WTC11 (cell line): ENCODE measurements at regions not wholly inside any gene's neighbourhood (a gene's known extent, or its start where the extent isn't known, plus 50 kb on each side); places are given as distances from the start of the nearest gene placed in this dataset.

Experiments
- ATAC-seq: fragments of 200-7000 bp; cut with Tn5 transposase; 2 replicates; pipeline ENCODE4 v1.10.0; 2021; ENCODE audit warnings: mild to moderate bottlenecking, moderate library complexity
- CTCF ChIA-PET: fragments of 300-600 bp; sonication (Branson Sonifier 250); formaldehyde crosslinking; loops from one replicate; lab custom pipeline; 2021; ENCODE audit warnings: antibody characterized with exemption; lab: Charles Lee
- POLR2A ChIA-PET: fragments of 350-600 bp; sonication (Branson Sonifier 250); formaldehyde crosslinking; loops from one replicate; lab custom pipeline; 2021; ENCODE audit warnings: antibody characterized with exemption; lab: Charles Lee
- DNase-seq: peaks from one replicate; pipeline ENCODE4 v3.0.0; 2021; ENCODE audit warnings: low spot score
- H3K27ac Mint-ChIP-seq: 2 replicates; pipeline ENCODE4 v1.8.0; 2021; ENCODE audit warnings: mixed read lengths
- H3K27me3 Mint-ChIP-seq: 2 replicates; pipeline ENCODE4 v1.8.0; 2021; ENCODE audit warnings: low read depth, mild to moderate bottlenecking, moderate library complexity, mixed read lengths
- H3K36me3 Mint-ChIP-seq: 2 replicates; pipeline ENCODE4 v1.8.0; 2021; ENCODE audit warnings: mixed read lengths
- H3K4me1 Mint-ChIP-seq: 2 replicates; pipeline ENCODE4 v1.8.0; 2022; ENCODE audit warnings: mixed read lengths
- H3K4me3 Mint-ChIP-seq: 2 replicates; pipeline ENCODE4 v1.8.0; 2021; ENCODE audit warnings: mild to moderate bottlenecking, moderate library complexity, mixed read lengths
- H3K9me3 Mint-ChIP-seq: 2 replicates; pipeline ENCODE4 v1.8.0; 2021; ENCODE audit warnings: mixed read lengths
- CBFB ChIP-seq: sonication (generic); formaldehyde crosslinking; IDR thresholded peaks from 2 replicates; pipeline ENCODE4 v1.8.1; 2022; ENCODE audit warnings: mild to moderate bottlenecking, low read depth, missing genetic modification reagents
- CREB1 ChIP-seq: sonication (generic); formaldehyde crosslinking; IDR thresholded peaks from 2 replicates; pipeline ENCODE4 v1.8.0; 2023; ENCODE audit warnings: mild to moderate bottlenecking, missing genetic modification reagents
- ETV6 ChIP-seq: sonication (generic); formaldehyde crosslinking; IDR thresholded peaks from 2 replicates; pipeline ENCODE4 v1.8.1; 2022; ENCODE audit warnings: mild to moderate bottlenecking, missing genetic modification reagents
- FOXJ3 ChIP-seq: sonication (generic); formaldehyde crosslinking; IDR thresholded peaks from 2 replicates; pipeline ENCODE4 v1.9.0; 2021; ENCODE audit warnings: missing genetic modification reagents, mild to moderate bottlenecking, borderline replicate concordance
- GRHL2 ChIP-seq: fragments of 250-450 bp; sonication (Bioruptor Pico); IDR thresholded peaks from 2 replicates; pipeline ENCODE4 v1.8.0; 2022; ENCODE audit warnings: mild to moderate bottlenecking, moderate library complexity; ENCODE audit not compliant: insufficient replicate concordance, severe bottlenecking
- GTF2I ChIP-seq: fragments of 250-450 bp; sonication (Bioruptor Pico); conservative IDR thresholded peaks from 2 replicates; pipeline ENCODE4 v1.4.0; 2021; ENCODE audit warnings: mild to moderate bottlenecking
- HMGA2 ChIP-seq: fragments of 250-450 bp; sonication (Bioruptor Pico); IDR thresholded peaks from 2 replicates; pipeline ENCODE4 v1.4.0; 2021; ENCODE audit warnings: mild to moderate bottlenecking, moderate library complexity
- JUN ChIP-seq: sonication (generic); formaldehyde crosslinking; IDR thresholded peaks from 2 replicates; pipeline ENCODE4 v1.8.0; 2023; ENCODE audit warnings: mild to moderate bottlenecking, missing genetic modification reagents
- MXD4 ChIP-seq: fragments of 250-450 bp; sonication (Bioruptor Pico); IDR thresholded peaks from 2 replicates; pipeline ENCODE4 v1.8.0; 2021; ENCODE audit warnings: mild to moderate bottlenecking, moderate library complexity, borderline replicate concordance
- NR1H2 ChIP-seq: sonication (generic); formaldehyde crosslinking; IDR thresholded peaks from 2 replicates; pipeline ENCODE4 v1.9.0; 2021; ENCODE audit warnings: mild to moderate bottlenecking, moderate library complexity, missing genetic modification reagents
- NR2C2 ChIP-seq: sonication (generic); formaldehyde crosslinking; IDR thresholded peaks from 2 replicates; pipeline ENCODE4 v1.8.0; 2022; ENCODE audit warnings: mild to moderate bottlenecking, missing genetic modification reagents
- SMAD3 ChIP-seq: sonication (generic); formaldehyde crosslinking; IDR thresholded peaks from 2 replicates; pipeline ENCODE4 v1.8.0; 2022; ENCODE audit warnings: missing genetic modification reagents, mild to moderate bottlenecking, borderline replicate concordance
- SOX15 ChIP-seq: fragments of 250-450 bp; sonication (Bioruptor Pico); IDR thresholded peaks from 2 replicates; pipeline ENCODE4 v1.9.0; 2021; ENCODE audit warnings: mild to moderate bottlenecking
- TEAD4 ChIP-seq: sonication (generic); formaldehyde crosslinking; IDR thresholded peaks from 2 replicates; pipeline ENCODE4 v1.8.0; 2022; ENCODE audit warnings: mild to moderate bottlenecking, missing genetic modification reagents
- ZNF138 ChIP-seq: sonication (generic); formaldehyde crosslinking; conservative IDR thresholded peaks from 2 replicates; pipeline ENCODE4 v1.8.1; 2022; ENCODE audit warnings: mild to moderate bottlenecking, moderate library complexity, missing genetic modification reagents
- ZNF423 ChIP-seq: fragments of 250-450 bp; sonication (Bioruptor Pico); IDR thresholded peaks from 2 replicates; pipeline ENCODE4 v2.1.2; 2022; ENCODE audit warnings: mild to moderate bottlenecking, moderate library complexity
- TF ChIP-seq, protein P1 (sequence below): fragments of 250-450 bp; sonication (Bioruptor Pico); IDR thresholded peaks from 2 replicates; pipeline ENCODE4 v1.8.0; 2021; ENCODE audit warnings: mild to moderate bottlenecking
- TF ChIP-seq, protein P2 (sequence below): fragments of 250-450 bp; sonication (Bioruptor Pico); IDR thresholded peaks from 2 replicates; pipeline ENCODE4 v1.9.0; 2021; ENCODE audit warnings: mild to moderate bottlenecking
- TF ChIP-seq, protein P3 (sequence below): sonication (generic); formaldehyde crosslinking; IDR thresholded peaks from 2 replicates; pipeline ENCODE4 v1.8.1; 2022; ENCODE audit warnings: low read depth, mild to moderate bottlenecking, moderate library complexity, missing genetic modification reagents, borderline replicate concordance
- TF ChIP-seq, protein P4 (sequence below): sonication (generic); formaldehyde crosslinking; IDR thresholded peaks from 2 replicates; pipeline ENCODE4 v1.8.1; 2022; ENCODE audit warnings: mild to moderate bottlenecking, moderate library complexity, missing genetic modification reagents
- TF ChIP-seq, protein P5 (sequence below): sonication (generic); formaldehyde crosslinking; IDR thresholded peaks from 2 replicates; pipeline ENCODE4 v1.8.0; 2023; ENCODE audit warnings: missing genetic modification reagents
- TF ChIP-seq, protein P6 (sequence below): fragments of 250-450 bp; sonication (Bioruptor Pico); IDR thresholded peaks from 2 replicates; pipeline ENCODE4 v1.9.0; 2021; ENCODE audit warnings: mild to moderate bottlenecking
- TF ChIP-seq, protein P7 (sequence below): sonication (generic); formaldehyde crosslinking; IDR thresholded peaks from 2 replicates; pipeline ENCODE4 v1.8.1; 2023; ENCODE audit warnings: mild to moderate bottlenecking, missing genetic modification reagents, moderate library complexity

DNA sequence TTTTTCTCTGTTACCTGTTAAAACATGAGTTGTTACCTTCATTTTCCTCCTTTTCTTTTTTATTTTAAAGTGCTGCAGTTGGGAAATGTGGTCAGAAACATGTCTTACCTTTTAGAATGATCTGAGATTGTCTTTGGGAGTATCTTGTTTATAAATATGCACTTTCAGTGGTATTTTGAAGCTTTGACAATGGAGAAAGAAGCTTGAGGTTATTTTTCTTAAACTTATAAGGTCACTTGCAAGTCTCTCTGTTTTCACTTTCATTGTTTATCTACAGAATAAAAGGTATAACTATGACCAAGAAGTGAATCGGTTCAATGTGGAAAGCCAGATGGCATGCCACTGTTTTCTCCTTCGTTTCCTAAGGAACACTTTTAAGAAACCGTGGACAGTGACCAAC, 167.5 kb upstream of the SLC7A11 start:
- DNase-seq, result no peak
- H3K4me3 Mint-ChIP-seq, result no peak overlapping the region
- no peaks in the 10 kb centered on the region for H3K27me3 Mint-ChIP-seq
- POLR2A ChIA-PET, result no interaction called here
- CTCF ChIA-PET, result no interaction called here
- TF ChIP-seq ZNF423 (CRISPR knock-in tag) (no peak), SOX15 (CRISPR knock-in tag) (no peak), NR1H2 (no peak), ETV6 (CRISPR knock-in tag) (no peak)
- 0 out of 2 replicates have a peak, but pooled peaks cover 3% of the 10 kb centered on the region for H3K9me3 Mint-ChIP-seq
- no peaks in the 10 kb centered on the region for H3K36me3 Mint-ChIP-seq
- peaks cover 14% of the 10 kb centered on the region for H3K4me1 Mint-ChIP-seq
- no peak overlapping the region for H3K27ac Mint-ChIP-seq
- ATAC-seq, result no peak

DNA sequence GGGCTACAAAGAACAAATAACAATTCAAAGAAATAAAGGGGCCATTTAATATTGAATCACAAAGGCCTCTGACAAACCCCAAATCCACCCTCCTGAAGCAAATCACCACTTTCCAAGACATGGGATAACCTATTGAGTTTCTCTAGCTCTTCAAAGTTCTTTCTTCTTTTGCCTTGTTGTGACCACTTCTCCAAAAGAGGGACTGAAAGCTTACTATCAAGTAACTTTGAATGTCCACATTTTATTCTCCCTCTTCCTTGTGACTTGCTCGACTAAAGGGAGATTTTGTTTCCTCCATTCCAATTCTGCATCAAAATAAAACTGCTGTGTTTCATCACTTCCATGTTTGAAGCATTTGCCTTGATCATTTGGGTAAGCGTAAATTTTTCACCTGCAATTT, 166.6 kb upstream of the SLC7A11 start:
- TF ChIP-seq TEAD4 (CRISPR knock-in tag) (no peak), ZNF138 (CRISPR knock-in tag) (no peak), FOXJ3 (CRISPR knock-in tag) (no peak)
- TF ChIP-seq, all 79 proteins: peak for 0
- ATAC-seq (no peak), DNase-seq (no peak)
- H3K27ac Mint-ChIP-seq, result no peak overlapping the region; the same call in 1 of the 2 replicates
- ChIA-PET POLR2A (no interaction called here), CTCF (no interaction called here)
- no peaks in the 10 kb centered on the region for H3K36me3 Mint-ChIP-seq
- H3K4me1 Mint-ChIP-seq, result peaks cover 14% of the 10 kb centered on the region
- H3K27me3 Mint-ChIP-seq, result no peaks in the 10 kb centered on the region
- 0 out of 2 replicates have a peak, but pooled peaks cover 3% of the 10 kb centered on the region for H3K9me3 Mint-ChIP-seq
- no peak overlapping the region for H3K4me3 Mint-ChIP-seq

DNA sequence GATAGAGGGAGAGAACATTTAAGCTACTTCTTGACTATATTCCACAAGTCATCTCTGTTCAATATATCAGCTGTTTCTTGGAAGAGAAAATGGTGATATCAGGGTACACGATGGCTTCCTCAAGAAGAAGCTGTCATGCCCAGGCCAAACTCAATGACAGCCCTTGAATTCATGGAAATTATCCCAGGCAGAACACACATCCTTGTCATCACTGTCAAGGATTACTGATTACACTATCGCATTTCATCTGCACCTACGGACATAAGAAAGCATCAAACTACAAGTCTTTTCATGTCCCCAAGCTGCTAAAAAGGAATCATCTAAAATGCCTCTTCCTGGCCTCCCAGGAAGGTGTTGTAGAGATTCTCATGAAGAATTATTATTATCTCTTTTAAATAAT, 165.2 kb upstream of the SLC7A11 start:
- no peak overlapping the region for H3K27ac Mint-ChIP-seq
- ChIA-PET CTCF (no interaction called here), POLR2A (no interaction called here)

DNA sequence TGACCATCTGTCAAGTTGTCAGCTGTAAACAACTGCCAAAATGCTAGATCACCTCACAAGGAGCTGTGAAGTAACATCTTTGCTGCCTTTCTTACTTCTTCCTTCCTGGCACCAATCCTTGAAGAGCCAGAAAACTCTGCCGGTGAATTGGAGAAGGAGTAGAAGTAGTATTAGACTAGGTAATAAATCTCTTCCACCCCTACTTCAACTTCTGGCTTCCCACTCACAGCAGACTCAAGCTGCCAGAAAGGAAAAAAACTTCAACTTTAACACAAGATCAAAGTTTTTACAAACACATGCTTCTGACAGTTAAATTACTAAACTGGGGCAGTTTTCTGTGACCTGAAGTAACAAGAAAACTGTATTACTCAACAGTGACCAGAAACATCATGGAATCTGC, 164.7 kb upstream of the SLC7A11 start:
- Mint-ChIP-seq H3K27ac (no peak overlapping the region), H3K36me3 (0 out of 2 replicates have a peak, but pooled peaks cover 2% of the 10 kb centered on the region), H3K9me3 (peaks cover 5% of the 10 kb centered on the region), H3K4me1 (peaks cover 14% of the 10 kb centered on the region), H3K27me3 (no peaks in the 10 kb centered on the region), H3K4me3 (no peak overlapping the region)
- ChIA-PET CTCF (no interaction called here), POLR2A (no interaction called here)
- DNase-seq, result no peak
- no peak for ATAC-seq
- TF ChIP-seq, protein P1, sequence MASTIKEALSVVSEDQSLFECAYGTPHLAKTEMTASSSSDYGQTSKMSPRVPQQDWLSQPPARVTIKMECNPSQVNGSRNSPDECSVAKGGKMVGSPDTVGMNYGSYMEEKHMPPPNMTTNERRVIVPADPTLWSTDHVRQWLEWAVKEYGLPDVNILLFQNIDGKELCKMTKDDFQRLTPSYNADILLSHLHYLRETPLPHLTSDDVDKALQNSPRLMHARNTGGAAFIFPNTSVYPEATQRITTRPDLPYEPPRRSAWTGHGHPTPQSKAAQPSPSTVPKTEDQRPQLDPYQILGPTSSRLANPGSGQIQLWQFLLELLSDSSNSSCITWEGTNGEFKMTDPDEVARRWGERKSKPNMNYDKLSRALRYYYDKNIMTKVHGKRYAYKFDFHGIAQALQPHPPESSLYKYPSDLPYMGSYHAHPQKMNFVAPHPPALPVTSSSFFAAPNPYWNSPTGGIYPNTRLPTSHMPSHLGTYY (CRISPR knock-in tag), result no peak
- TF ChIP-seq CREB1 (CRISPR knock-in tag) (no peak), GRHL2 (CRISPR knock-in tag) (no peak), HMGA2 (CRISPR knock-in tag) (no peak), FOXJ3 (CRISPR knock-in tag) (no peak)
- TF ChIP-seq, protein P2, sequence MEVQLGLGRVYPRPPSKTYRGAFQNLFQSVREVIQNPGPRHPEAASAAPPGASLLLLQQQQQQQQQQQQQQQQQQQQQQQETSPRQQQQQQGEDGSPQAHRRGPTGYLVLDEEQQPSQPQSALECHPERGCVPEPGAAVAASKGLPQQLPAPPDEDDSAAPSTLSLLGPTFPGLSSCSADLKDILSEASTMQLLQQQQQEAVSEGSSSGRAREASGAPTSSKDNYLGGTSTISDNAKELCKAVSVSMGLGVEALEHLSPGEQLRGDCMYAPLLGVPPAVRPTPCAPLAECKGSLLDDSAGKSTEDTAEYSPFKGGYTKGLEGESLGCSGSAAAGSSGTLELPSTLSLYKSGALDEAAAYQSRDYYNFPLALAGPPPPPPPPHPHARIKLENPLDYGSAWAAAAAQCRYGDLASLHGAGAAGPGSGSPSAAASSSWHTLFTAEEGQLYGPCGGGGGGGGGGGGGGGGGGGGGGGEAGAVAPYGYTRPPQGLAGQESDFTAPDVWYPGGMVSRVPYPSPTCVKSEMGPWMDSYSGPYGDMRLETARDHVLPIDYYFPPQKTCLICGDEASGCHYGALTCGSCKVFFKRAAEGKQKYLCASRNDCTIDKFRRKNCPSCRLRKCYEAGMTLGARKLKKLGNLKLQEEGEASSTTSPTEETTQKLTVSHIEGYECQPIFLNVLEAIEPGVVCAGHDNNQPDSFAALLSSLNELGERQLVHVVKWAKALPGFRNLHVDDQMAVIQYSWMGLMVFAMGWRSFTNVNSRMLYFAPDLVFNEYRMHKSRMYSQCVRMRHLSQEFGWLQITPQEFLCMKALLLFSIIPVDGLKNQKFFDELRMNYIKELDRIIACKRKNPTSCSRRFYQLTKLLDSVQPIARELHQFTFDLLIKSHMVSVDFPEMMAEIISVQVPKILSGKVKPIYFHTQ (CRISPR knock-in tag), result no peak
- TF ChIP-seq, protein P3, sequence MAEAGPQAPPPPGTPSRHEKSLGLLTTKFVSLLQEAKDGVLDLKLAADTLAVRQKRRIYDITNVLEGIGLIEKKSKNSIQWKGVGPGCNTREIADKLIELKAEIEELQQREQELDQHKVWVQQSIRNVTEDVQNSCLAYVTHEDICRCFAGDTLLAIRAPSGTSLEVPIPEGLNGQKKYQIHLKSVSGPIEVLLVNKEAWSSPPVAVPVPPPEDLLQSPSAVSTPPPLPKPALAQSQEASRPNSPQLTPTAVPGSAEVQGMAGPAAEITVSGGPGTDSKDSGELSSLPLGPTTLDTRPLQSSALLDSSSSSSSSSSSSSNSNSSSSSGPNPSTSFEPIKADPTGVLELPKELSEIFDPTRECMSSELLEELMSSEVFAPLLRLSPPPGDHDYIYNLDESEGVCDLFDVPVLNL, result no peak
- TF ChIP-seq, protein P4, sequence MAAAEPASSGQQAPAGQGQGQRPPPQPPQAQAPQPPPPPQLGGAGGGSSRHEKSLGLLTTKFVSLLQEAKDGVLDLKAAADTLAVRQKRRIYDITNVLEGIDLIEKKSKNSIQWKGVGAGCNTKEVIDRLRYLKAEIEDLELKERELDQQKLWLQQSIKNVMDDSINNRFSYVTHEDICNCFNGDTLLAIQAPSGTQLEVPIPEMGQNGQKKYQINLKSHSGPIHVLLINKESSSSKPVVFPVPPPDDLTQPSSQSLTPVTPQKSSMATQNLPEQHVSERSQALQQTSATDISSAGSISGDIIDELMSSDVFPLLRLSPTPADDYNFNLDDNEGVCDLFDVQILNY (CRISPR knock-in tag), result no peak

More for the DNA sequence above, 165.2 kb upstream of the SLC7A11 start:
- Mint-ChIP-seq H3K4me3 (no peak overlapping the region), H3K4me1 (peaks cover 14% of the 10 kb centered on the region), H3K36me3 (0 out of 2 replicates have a peak, but pooled peaks cover under 1% of the 10 kb centered on the region), H3K9me3 (peaks cover 4% of the 10 kb centered on the region), H3K27me3 (no peaks in the 10 kb centered on the region)
- TF ChIP-seq CBFB (no peak), SMAD3 (CRISPR knock-in tag) (no peak), GTF2I (no peak), NR2C2 (CRISPR knock-in tag) (no peak), MXD4 (no peak), JUN (no peak)
- TF ChIP-seq, protein P4 (CRISPR knock-in tag), result no peak
- TF ChIP-seq, protein P5, sequence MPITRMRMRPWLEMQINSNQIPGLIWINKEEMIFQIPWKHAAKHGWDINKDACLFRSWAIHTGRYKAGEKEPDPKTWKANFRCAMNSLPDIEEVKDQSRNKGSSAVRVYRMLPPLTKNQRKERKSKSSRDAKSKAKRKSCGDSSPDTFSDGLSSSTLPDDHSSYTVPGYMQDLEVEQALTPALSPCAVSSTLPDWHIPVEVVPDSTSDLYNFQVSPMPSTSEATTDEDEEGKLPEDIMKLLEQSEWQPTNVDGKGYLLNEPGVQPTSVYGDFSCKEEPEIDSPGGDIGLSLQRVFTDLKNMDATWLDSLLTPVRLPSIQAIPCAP (CRISPR knock-in tag), result no peak
- TF ChIP-seq, protein P6, sequence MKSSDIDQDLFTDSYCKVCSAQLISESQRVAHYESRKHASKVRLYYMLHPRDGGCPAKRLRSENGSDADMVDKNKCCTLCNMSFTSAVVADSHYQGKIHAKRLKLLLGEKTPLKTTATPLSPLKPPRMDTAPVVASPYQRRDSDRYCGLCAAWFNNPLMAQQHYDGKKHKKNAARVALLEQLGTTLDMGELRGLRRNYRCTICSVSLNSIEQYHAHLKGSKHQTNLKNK (CRISPR knock-in tag), result no peak
- TF ChIP-seq, protein P7, sequence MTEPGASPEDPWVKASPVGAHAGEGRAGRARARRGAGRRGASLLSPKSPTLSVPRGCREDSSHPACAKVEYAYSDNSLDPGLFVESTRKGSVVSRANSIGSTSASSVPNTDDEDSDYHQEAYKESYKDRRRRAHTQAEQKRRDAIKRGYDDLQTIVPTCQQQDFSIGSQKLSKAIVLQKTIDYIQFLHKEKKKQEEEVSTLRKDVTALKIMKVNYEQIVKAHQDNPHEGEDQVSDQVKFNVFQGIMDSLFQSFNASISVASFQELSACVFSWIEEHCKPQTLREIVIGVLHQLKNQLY (CRISPR knock-in tag), result no peak
- DNase-seq (no peak), ATAC-seq (no peak)
